CD4-positive, alpha-beta T cell treated with Interleukin-1 beta for 1 hour (primary cell): ENCODE measurements at regions not wholly inside any gene's neighbourhood (a gene's known extent, or its start where the extent isn't known, plus 50 kb on each side); places are given as distances from the start of the nearest gene placed in this dataset.
"Not testable (repeated sequence)": the region's sequence is repeated elsewhere in the genome, so short reads cannot be mapped to it uniquely, and the experiment has no call there.

Source experiments
- DNase-seq, 2 donors: peaks; one replicate each; pipeline ENCODE4 v3.0.0-alpha.2; 2020 to 2022

DNA sequence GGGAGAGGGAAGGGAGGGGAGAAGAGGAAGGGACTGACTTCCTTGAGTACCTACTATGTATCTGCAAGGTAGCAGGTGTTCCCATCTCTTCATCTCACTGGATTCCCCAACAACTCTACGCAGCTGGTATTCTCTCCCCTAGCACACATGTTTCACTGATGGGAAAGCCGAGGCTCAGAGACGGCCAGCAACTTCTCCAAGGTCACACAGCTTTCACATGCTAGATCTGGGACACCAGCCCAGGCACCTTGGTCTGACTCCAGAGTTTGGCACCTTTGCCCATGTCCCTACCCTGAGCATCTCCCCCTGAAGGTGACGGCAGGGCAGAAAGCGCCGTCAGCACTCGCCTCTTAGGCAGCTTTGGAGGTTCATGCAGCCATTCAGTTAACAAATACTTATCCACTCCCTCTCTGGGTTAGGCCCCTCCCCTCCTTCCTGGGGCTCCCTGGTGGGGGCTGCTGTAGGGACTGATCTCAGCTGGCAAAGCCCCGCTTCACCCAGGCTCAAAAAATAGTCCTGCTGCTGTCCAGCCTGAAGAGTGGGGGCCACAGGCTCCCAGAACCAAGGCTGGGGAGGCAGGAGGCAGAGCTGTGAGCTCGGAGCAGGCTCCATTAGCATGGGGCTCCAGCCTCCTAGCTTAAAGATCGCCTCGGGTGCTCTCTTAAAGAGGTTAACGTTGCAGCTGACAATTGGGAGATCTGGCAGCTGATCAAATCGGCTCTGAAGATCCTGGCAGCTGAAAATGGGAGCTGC lies 79.4 kb downstream of the IGLL1 start:
- DNase-seq: no peak

DNA sequence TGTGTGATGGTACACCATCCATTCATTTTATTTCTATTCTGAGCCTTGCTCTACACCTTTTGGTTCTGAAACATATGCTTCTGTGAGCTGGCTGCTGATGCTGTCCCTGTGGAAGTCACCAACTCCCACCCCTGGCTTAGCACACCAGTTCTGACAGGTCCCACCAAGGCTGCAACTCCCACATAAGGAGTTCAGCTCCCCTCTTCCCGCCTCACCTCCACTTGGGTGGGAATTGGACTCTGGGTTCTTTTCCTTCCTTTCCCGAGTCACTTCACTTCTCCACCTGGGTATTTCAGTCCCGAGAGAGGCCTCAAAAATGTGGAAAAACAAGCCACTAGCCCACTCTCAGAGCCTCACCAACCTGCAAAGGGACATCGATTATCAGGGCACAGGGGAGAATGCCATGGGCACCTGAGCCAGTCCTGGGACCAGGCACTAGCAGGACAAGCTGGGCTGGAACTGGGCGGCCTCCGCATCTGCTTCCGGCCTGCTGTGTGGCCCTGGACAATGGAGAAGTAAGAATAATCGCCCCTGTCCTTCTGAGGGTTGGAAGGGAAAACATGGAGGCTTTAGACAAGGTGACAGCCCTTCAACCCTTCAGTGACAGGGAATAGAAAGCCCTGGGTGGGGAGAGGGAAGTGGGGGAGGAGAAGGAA lies 80.1 kb downstream of the IGLL1 start:
- no peak for DNase-seq

DNA sequence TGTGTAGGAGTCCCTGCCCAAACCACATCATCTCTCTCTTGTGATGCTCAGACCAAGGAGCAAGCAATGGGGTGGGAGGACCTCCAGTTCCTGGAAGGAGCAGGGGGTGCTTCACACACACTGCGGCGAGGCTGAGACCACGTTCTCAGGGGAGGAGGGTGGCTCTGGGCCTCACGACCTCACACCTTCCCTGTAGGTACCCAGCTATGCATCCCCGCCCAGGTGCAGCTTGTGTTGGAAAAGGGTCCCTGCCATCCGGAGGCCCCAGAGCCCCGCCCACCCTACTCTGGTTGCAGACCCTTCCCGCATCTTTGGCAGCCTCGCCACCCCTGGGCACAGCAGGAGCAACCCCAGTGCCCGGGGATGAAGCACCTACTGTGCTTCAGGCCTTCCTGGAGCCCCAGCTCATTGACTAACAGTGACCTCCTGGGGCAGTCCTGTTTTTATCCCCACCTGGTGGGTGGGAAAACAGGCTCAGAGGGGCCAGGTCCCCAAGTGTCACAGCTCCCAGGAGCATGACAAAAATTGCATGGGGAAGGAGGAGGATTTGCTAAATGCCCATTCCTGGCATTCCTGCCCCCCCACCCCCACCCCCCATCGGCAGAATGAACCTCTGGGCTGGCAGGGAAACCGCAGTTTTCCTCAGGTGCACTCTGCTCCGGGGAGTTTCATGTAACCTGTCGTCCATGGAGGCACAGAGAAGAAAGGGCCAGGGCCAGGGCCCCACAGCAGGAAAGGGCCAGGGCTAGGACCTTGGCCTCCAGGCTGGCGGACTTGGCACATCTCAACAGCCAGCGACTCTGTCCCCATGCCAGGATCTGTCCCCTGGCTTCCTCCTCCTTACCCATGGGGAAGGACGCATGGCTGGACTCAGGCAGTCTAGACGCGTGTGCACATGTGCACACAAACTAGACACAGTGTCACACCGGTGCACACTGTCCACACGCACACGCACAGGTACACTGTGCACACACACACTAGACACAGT lies 81.0 kb downstream of the IGLL1 start:
- no peak for DNase-seq

- not testable (repeated sequence) for DNase-seq
Measured at GRCh38 chr22:23497889-23498288, 82.2 kb downstream of the IGLL1 start.

DNA sequence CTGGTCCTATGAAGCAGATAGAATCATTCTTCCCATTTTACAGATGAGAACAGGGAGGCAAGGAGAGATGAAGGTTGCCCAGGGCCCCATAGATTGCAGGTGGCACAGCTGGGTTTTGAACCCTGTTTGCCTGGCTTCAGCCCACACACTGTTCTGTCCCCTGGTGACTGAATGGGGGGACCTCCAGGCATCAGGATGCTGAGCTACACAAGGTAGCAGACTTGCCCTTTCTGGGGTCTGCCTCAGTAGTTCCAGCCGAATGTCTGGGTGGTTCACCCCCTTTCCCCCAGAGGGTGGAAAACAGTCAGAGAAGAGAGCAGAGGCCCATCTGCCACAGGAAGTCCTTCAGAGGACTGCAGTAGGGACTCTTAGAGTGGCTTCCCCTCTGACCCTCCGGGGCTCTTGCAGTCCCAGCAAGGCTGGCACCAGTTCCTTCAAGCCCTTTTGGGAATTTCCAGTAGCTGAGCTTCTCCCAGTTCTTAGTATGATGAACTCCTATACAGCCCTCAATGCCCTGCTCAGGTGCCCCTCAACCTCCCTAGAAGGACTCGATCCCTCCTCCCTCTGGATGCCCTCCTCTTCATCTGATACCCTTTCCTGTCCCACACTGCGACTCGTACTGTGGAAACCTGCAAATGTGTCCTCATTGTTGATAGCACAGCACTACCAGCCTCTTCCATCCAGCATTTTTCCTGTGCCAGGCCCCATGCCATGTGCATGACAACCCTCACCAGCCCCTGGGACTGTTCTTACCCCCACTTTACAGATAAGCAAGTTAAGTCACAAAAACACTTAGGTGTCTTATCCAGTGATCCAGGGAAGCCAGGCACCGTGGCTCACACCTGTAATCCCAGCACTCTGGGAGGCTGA lies 82.8 kb downstream of the IGLL1 start:
- no peak for DNase-seq

DNA sequence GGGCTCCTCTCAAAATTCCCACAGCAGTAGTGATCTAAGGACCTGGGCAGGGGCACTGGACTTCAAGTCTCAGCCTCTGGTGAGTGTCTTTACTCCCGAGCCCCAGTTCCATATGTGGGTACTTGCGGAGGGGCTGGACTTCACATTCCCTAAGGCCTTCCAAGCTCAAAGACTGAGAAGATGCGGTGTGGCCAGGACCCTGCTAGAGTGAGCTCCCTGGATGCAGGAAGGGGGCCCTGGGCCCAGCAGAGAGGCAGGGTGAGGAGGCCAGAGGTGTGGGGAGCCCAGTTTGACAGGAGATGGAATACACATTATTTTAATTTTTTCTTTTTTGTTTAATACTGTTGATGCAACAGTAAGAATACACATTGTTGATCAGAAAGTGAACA lies 83.7 kb downstream of the IGLL1 start:
- DNase-seq: no peak

GRCh38 chr22:23495614-23496444 lies 84.3 kb downstream of the IGLL1 start:
- no peak for DNase-seq

- DNase-seq: no peak
Measured at GRCh38 chr22:23494930-23495266, 85.2 kb downstream of the IGLL1 start.

DNA sequence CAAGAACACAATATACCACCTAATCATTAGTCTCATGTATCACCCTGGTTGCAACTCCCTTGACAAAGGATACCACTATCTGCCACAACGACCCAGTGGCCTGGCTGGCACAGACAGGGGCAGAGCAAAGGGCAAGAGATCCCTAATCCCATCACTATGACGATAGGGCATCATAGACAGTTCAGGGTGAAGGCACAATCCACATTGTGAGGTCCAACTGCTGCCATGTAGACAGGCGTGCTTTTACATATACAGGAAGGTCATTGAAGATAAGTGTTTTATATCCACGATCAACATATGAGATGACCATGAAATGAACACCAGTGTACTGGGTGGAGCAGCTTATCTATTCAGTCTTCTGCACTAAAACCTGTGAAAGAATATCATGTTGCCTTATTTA lies 94.6 kb downstream of the IGLL1 start:
- no peak for DNase-seq

DNA sequence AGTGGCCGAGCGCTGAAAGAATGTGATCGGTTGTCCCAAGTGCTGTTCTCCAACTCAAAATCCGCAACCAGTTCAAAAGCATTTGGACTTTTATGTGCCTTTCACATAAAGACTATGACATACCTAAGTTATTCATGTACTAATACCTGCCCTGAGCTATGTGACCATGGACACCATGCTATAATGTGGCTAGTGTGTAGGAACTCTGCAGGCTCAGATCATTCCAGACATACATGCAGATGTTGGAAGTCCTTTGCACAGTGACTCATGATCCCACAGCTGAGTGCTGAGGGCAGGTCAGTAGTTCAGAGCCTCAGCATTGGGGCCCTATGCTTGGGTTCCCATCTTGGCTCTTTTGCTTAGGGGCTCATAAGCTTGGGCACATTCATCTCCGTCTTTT lies 95.4 kb downstream of the IGLL1 start:
- DNase-seq: no peak

DNA sequence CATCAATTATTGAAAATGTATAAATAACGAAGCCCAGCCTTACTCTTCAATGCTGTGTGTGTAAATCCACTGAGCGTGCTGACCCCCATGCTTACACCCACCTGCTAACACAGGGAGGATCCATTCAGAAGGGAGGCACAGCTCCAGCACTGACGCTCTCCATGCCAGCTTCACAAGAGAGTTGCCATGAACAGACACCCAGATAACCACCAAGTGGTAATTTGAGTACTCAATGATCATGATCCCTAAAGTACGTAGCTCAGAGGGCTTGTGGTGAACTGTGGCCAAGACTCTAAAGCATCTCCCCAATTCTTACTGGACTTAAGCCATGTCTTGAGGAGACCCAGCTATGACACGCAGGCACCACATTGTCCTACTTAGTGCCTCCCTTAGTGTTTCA lies 98.7 kb downstream of the IGLL1 start:
- no peak for DNase-seq

- no peak for DNase-seq
Measured at GRCh38 chr22:23478175-23478574, 101.9 kb downstream of the IGLL1 start.

DNA sequence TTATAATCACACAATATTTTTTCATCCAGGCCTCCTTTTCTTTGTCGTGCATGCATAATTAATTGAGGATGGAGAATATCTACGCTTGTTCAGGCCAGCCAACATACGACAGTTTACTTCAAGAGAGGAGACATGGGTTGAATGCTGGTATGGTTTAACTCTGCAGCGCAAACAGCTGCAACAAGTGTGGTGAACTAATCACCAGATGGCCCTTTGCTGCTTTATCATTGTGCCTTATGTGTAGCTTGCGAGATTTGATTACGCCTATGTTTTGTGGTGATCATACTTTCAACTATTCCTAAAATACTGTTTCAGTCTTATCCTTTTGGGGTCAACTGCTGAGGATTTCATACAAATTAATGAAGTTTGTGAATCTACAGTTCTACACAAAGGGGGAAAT lies 105.6 kb downstream of the IGLL1 start:
- DNase-seq: not testable (repeated sequence)

GRCh38 chr22:23473901-23474300 lies 106.2 kb downstream of the IGLL1 start:
- DNase-seq: no peak

GRCh38 chr22:23472376-23472775 lies 107.7 kb downstream of the IGLL1 start:
- DNase-seq: not testable (repeated sequence)

DNA sequence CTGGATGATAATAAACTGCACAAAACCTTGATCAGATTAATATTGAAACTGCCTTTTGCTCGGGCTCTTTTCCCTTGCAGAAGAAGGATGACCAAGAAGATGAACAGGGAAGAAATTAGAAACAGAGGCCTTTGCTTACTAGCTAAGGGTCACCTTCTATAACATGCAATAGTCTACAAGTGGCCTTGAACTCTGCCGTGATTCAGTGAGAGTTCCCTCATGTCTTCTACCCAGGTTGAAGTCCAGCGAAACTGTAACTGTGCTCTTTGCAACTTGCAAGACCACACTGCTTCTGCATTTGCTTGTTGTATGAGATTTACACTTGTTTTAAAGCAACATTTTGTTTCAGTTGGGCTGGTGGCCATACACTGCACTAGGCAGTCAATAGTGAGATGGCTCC lies 108.4 kb downstream of the IGLL1 start:
- DNase-seq: no peak

DNA sequence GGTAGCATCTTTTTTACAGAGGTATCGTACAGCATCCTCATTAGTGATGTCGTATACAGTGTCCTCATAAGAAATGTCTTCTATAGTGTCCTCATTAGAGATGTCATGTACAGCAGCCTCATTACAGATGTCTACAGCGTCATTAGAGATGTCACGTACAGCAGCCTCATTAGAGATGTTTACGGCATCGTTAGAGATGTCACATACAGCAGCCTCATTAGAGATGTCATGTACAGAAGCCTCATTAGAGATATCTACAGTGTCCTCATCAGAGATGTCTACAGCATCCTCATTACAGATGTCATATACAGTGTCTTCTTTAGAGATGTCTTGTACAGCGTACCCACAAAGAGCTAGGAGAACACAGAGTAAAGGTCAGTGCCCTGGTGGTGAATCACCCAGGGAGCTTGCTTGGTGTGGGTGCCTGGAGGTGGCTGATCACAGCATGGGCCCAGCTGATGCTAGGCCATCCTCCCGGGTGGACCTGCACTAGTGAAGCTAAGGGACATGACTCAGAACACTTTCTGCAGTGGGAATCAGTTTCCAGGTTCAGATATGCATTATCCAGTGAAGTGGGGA lies 109.2 kb downstream of the IGLL1 start:
- DNase-seq: no peak

GRCh38 chr22:23467721-23468294 lies 112.3 kb downstream of the IGLL1 start:
- DNase-seq: no peak

DNA sequence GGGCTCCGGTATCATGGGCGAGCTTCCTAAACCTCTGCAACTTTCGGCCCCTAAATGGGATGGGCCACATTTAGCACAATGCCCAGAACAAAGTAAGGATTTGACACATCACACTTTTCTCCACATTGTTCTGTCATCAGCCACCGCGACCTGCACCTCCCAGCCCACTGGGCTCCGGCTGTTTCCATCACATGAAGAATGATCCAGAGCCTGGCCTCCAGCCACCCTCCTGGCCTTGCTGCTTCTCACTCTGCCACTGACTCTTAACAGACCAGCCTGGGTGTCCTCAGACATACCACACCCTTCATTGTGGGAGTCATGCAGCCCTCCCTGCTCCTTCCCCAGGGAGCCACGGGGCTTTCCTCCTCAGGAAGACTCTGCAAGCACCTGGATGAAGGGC lies 113.7 kb downstream of the IGLL1 start:
- DNase-seq: no peak

DNA sequence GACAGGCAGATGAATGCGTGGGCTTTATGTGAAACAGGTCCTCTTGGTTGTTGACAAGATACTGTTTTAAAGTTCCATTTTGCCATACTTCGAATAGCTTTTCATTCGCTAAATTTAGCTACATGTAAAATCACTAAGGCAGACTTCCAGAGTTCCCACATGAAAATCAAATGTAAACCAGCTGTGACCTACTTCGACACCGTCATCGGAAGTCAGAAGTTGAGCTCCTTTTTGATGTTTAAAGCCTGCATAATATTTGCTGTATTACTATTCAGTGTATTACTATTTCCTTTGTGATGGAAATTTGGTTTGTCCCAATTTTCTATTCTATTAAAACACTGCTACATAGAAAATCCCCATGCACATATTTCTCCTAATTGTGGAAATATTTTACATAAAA lies 115.3 kb downstream of the IGLL1 start:
- not testable (repeated sequence) for DNase-seq

GRCh38 chr22:23460517-23461031 lies 119.5 kb downstream of the IGLL1 start:
- peak in 1 of 2 donors; percentile 6 for DNase-seq
